Non-pigmented ciliary epithelial cell (primary cell): ENCODE measurements at regions not wholly inside any gene's neighbourhood (a gene's known extent, or its start where the extent isn't known, plus 50 kb on each side); places are given as distances from the start of the nearest gene placed in this dataset.
"Not testable (repeated sequence)": the region's sequence is repeated elsewhere in the genome, so short reads cannot be mapped to it uniquely, and the experiment has no call there.

Experiments used
- DNase-seq: peaks from one replicate; pipeline ENCODE4 v3.0.0-alpha.2; 2010; ENCODE audit warnings: low read depth

DNA sequence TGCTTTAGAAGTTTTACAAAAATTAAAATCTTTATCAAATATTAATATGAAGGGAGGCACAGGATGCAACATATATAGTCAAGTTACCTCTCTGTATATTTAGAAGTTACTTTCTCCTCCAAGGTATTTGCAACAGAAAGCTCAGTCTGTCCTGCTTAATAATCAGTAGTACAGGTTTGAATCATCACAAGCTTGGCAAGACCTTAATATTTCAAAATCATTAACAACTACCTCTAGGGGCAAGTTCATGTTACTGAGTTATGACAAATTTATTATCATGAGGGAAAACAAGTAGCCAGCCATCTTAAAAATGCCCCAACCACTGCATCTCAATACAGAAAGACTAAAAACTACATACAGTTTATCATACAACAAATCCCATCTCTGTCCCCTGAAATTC lies 116.0 kb downstream of the PMAIP1 start:
- DNase-seq, result not testable (repeated sequence)

DNA sequence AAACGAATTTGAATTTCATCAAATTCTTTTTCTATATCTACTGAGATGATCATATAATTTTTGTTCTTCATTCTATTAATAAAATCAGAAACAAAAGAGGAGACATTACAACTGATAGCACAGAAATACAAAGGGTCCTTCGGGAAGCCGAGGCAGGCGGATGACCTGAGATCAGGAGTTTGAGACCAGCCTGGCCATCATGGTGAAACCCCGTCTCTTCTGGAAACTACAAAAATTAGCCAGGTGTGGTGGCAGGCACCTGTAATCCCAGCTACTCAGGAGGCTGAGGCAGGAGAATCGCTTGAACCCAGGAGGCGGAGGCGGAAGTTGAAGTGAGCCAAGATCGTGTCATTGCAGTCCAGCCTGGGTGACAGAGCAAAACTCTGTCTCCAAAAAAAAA lies 113.4 kb downstream of the PMAIP1 start:
- DNase-seq, result not testable (repeated sequence)

DNA sequence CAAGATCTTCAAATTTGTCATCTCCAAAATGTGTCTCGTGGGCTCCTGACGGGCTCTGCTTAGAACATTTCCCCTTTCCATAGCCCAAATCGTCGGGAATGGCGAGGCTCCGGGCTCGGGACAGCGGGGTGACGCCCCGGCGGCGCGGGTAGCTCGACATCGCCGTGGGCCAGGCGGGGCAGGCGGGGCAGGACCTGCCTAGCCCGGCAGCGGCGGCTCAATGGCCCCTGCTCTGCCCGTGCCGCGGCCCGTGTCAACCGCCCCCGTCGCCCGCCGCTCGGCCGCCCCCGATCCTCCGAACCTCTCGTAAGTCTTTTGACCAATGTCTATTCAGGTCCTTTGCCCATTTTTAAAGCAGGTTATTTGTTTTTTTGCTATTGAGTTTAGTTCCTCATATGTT lies 111.2 kb downstream of the PMAIP1 start:
- DNase-seq, result no peak

DNA sequence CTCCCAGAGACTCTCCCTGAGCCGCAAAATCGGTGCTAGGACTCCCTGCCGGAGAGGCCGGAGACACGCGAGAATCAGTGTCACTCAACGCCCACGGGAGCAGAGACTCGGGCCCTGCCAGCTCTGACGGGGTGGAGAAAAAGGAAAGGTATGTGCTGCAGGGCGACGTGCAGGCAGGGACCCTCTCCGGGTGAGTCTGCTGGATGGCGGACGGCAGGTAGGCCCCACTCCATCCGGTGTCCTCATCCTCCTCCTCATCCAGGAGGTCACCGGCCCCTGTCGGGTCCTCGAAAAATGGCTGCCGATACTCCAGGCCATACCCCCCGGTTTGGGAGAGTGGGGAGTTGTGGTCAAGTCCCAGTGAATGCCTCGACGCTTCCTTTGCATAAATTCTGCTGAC lies 110.7 kb downstream of the PMAIP1 start:
- no peak for DNase-seq

DNA sequence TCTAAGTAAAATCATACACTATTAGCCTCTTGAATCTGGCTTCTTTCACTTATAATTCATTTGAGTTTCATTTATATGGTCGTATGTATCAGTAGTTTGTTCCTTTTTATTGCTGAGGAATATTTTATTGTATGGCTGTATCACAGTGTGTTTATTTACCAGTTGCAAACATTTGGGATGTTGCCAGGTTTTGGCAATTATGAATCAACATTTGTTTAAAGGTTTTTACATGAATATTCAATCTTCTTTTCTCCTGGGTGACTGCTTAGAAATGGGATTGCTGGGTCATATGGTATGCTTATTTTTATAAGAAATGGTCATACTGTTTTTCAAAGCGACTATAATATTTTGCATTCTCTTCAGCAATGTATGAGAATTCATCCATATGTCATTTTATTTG lies 107.9 kb downstream of the PMAIP1 start:
- DNase-seq, result no peak

DNA sequence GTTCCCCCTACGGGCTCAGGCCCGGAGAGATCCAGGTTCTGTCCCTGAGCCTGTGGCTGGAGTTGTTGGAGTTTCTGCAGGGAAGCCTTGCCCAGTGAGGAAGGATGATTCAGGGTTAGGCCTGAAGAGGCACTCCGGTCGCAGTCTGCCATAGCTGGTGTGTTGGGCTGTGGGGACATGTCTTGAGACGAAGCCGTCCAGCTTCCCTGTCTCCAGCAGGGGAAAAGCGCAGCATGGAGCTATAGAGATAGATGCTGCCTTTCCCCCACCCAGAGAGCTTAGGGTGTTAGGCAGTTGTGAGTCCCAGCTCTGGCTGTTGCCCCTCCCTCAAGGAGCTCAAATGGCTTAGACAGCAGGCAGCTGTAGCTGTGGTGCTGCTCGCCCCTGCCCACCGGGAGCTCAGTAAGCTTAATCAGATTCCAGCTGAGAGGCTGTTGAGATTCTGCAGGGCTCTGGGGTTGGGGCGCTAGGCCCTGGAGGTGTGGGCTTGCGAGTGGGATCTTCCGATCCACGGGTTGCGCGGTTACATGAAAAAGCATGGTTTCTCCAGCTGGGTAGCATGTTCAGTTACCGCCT lies 103.9 kb downstream of the PMAIP1 start:
- DNase-seq, result no peak

DNA sequence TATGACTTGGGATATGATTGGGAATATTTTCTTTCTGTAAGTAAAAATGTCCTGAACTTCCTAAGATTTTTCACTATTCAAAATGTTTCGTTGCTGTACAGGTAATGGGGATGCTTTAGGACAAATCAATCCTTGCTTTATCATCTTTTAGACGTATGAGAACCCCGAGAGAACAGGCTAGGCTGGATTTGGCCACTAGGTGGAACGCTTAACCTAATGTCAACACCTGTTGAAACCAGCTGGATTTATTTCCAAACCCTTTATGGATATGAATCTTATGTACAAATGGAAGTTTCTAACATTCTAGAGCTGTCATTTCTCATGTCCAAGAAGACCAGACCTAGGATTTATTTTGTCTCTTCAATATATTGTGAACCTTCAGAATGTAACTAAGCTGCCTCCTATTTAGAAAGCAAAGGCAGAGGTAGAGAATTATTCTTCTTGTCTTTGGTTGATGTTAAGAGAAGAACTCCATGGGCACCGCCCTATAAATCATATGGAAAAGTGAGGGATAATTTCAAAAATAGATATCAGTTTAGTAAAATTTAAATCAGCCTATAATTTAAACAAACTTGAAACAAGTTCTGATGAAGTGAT lies 96.7 kb downstream of the PMAIP1 start:
- peak; percentile 37 for DNase-seq

DNA sequence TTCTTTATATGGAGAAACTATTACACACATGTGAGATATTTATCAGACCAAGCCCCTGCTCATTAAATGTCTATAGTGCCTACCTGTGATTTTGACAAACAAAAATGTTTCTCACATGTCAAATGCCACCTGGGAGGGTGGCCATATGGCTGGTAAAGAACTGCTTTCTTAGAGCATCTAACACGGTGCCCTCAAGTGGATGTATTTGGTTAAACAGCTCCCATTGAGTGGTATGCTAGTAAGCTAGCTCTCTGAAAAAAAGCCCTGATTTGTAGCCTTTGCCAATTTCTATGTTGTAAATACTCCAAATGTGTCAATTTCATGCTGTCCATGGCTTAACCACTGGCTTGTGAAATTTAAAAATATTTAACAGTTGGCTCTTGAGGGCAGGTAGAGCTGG lies 94.6 kb downstream of the PMAIP1 start:
- DNase-seq, result no peak

DNA sequence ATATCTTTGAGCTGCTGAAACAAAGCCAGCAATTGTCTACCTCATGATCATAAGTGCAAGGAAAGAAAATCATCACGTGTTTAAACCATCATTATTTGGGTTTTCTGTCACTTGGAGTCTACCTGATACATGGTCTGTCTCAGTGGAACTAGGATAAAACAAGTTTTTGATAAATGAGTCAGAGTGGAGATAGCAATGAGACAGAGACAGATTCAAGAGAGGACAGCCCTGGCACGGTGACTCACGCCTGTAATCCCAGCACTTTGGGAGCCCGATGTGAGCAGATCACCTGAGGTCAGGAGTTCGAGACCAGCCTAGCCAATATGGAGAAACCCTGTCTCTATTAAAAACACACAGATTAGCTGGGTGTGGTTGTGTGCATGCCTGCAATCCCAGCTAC lies 93.8 kb downstream of the PMAIP1 start:
- DNase-seq, result no peak

DNA sequence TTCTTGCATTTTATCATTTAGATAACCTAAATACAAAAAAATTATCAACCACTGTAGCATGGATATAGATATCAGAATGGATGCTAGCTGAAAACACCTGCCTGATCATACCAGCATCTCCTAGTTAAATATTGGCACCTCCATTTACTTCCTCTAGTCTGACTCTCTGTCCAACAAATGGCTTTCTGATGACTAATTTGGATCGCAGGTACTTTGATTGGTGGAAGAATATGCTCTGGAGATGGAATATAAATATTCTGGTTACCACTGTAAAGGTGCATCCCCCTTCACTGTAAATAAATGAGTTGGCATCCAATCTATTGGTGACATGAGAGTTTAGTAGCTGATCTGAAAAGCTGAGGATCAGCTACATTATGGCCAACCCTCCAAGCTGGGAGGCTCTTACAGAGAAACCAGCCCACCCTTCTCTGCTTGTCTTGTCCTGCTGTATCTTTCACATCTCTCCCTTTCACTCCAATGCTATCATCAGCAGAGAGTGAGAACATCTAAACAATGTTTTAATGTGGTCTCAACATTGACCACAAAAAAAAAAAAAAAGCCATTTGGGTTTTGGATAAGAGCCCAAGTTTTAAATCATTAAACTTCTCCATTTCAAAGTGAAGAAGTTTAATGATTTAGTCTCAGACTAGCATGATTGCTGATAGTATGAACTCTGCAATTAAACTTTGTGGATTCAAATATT lies 90.5 kb downstream of the PMAIP1 start:
- DNase-seq, result no peak

DNA sequence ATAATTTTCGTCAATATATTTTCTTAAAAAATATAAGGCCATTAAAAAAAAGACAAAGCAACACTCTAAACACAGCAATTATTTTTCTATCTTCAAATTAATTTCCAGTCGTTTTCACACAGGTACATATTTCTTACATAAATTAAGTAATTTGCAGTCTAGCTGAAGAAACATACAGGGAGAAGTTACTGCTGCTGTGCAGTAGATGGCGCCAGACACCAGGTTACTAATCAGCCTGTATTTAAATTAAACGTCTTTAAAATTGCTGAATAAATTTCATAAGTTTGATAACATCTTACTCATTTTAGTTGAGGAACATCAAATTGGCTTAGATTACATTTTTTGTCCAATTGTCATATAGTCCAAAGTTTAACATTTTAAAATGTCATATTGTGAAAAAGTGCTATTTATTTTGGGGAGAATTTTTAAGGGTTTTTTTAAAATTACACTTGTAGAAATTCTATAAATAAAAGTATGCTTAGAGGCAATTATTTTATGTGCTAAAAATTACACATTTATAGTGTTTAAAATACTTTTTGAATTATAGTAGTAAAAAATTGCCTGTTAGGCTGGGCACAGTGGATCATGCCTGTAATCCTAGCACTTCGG lies 88.4 kb downstream of the PMAIP1 start:
- peak; percentile 22 for DNase-seq

DNA sequence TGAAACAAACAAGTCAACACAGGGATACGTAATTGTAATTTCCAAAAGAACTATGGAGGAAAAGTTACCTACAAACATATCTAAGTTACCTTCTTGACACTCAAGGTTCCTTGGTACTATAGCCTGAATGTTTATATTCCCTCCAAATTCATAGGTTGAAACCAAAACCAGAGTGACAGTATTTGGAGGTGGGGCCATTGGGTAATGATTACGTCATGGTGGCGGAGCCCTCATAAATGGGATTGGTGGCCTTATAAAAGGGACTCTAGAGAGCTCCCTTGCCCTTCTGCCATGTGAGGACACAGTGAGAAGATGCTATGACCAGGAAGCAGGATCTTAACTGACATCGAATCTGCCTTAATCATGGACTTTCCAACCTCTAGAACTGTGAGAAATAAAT lies 87.3 kb downstream of the PMAIP1 start:
- DNase-seq, result no peak

DNA sequence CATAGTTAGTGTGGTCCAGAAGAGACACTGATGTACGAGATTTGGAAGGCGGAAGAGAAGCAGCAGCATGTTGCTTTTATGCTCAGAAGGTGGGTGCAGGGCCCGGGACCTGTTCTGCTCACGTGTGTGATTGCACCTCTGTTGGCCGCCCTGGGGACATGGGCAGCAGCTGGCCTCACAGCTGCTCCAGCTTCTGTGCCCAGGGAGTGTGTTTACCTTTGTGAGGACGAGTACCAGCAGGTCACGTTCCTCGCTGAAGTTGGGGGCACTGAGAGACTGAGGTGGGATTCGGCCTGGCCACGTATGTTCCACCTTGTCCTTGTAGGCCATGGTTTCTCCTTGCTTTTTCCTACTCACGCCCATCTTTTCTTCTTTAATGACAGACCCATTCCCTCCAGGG lies 86.3 kb downstream of the PMAIP1 start:
- no peak for DNase-seq

DNA sequence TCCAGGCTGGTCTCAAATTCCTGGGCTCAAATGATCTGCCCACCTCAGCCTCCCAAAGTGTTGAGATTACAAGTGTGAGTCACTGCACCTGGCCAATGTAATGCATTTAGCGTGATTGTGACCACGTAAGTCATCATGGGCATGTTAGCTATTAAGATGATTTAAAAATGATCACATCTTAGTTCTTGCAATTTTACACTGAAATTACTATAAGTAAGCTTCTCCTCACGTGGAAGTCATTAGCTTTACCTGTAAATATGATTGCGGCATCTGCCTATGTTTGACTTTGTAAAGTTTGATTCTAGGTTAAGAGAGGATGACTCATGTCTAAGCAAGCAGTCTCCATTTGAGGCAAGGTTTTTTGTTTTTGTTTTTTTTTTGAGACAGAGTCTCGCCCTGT lies 85.5 kb downstream of the PMAIP1 start:
- no peak for DNase-seq

DNA sequence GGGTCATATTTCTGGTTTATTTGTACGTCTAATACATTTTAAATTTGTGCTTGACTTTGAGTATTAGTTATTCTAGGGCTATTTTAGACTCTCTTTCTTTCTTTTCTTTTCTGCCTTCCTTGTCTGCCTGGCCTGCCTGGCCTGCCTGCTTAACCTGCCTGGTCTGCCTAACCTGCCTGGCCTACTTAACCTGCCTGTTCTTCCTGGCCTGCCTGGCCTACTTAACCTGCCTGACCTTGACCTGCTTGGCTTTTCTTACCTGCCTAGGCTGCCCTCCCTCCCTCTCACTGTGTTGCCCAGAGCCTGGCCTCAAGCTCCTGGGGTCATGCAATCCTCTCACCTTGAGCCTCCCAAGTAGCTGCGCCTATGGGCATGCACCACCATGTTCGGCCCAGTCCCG lies 83.7 kb downstream of the PMAIP1 start:
- no peak for DNase-seq

DNA sequence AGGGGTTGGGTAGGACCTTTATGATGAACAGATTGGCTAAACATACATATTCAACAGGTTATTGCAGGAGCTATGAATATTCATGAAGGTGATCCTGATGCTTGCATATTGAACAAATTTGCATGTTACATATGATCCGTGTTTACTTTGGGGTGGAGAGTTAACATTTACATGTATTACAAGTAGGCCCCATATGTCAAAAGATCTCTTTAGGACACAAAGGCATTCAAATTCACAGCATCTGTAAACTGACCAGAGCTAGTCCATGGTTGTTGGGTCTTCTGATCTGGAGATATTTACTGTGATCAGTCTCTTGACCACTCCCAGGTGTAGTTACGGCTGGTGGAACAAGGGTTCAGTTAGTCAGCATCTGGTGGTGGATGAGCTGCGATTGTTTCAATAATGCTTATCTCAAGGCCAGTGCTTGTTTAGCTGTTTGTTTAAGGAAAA lies 80.4 kb downstream of the PMAIP1 start:
- DNase-seq, result no peak

DNA sequence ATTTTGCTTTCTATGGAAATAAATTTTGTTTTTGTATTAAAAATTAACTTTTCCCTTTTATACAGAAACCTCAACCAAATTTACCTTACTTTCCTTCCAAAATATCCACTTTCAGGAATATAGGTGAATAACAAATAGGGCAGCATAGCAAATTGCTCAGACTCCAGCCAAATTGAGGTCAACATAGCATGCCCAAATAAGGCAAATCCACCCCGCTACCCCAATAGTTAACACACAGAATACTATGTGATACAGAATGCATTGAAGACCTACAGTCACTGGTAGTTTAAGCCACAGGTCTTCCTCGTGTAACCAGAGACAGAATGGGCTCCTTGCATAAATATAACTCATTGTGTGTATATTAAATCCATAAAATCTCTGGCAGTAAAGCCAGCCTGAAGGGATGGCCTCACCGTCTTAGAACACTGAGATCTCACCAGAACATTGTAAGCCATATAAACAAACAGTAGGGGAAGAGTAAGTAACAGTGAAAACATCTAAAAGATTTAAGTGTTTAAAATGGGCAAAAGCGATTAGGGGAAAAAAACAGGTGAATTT lies 72.2 kb downstream of the PMAIP1 start:
- DNase-seq, result no peak

DNA sequence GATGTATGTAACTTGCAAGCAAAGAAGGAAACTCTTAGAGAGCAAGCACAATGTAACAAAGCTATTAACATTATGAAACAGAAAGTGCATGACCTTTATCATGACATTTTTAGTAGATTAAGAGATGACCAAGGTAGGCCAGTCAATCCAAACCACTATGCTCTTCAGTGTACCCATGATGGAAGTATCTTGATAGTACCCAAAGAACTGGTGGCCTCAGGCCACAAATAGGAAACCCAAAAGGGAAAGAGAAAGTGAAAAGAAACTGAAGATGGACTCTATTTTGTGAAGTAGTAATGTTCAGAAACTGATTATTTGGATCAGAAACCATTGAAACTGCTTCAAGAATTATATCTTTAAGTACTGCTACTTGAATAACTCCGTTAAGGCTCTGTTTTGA lies 71.3 kb downstream of the PMAIP1 start:
- not testable (repeated sequence) for DNase-seq

DNA sequence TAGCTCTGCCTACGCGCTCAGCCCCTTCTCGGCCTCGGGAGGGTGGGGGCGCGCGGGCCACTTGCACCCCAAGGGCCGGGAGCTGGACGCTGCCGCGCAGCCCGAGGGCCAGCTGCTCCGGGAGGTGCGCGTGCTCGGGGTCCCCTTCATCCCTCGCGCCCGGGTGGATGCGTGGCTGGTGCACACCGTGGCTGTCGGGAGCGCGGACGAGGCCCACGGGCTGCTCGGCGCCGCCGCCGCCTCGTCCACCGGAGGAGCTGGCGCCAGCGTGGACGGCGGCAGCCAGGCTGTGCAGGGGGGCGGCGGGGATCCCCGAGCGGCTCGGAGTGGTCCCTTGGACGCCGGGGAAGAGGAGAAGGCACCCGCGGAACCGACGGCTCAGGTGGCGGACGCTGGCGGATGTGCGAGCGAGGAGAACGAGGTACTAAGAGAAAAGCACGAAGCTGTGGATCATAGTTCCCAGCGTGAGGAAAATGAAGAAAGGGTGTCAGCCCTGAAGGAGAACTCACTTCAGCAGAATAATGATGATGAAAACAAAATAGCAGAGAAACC lies 69.8 kb downstream of the PMAIP1 start:
- DNase-seq, result not testable (repeated sequence)

DNA sequence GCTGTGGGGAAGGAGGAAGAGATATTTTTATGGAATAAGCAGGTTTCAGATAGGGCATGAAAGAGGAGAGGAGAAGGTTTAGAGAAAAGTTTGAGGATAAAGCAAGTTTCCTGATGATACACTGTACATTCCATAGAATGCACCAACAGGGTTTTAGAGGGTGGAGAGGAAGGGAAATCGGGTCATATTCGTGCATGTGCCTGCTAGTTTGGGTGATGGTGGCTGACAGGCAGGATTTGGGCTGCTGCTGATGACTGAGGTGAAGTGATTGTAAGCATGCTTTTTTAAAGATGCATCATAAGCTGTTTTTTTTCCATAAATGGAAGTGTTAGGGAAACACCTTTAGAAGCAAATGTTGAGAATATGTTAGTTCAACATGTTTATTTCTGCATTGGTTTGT lies 68.8 kb downstream of the PMAIP1 start:
- no peak for DNase-seq

DNA sequence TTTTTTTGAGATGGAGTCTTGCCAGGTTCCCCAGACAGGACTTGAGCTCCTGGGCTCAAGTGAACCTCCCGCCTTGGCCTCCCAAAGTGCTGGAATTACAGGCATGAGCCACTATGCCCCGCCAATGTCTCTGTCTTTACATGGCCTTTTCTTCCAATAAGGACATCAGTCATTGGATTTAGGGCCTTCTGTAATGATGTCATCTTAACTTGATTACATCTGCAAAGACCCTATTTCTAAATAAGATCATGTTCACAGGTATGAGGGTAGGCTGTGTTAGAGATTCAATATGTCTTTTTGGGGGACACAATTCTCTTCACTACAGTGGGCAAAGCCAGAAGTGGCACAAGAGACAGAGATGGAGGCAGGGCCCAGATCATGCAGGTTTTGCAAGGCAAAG lies 68.1 kb downstream of the PMAIP1 start:
- DNase-seq, result no peak

DNA sequence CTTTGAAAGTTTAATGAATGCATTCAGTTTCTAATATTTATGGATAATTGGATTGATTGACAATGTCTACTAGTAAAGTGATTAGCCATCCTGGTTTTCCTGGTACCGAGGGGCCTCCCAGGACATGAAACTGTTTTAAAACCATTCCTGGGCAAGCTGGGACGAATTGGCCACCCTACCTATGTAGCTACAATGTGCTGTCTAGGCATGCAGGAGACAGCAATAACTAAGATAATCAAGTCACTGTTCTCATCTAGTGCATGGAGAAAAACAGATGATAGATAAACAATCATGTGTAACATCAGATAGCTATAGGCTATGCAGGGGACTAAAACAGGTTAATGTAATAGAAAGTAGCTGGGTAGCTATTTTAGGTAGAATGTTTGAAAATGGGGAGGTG lies 67.1 kb downstream of the PMAIP1 start:
- DNase-seq, result no peak

DNA sequence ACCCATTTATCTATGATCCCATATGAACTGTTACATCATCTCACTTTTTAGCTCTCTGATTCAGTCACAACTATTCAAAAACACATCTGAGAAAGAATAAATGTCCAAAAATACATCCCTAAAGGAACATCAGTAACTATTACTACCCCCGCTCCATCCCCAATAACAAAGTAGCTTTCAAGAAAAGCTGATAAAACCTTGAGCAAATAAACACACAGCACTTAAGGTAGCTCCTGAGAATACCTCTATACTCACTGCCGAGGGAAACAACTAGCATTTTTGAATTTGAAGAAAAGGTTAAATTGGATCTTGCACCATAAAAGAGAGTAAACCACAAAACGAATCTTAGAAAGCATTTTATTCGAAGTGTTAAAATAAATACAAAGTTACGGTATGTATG lies 63.4 kb downstream of the PMAIP1 start:
- DNase-seq, result no peak
